HEK293T (cell line): ENCODE measurements at regions not wholly inside any gene's neighbourhood (a gene's known extent, or its start where the extent isn't known, plus 50 kb on each side); places are given as distances from the start of the nearest gene placed in this dataset.

Source experiments
- CTCF ChIA-PET: fragments of 350-600 bp; formaldehyde crosslinking; extraction: SDS; loops from one replicate; lab custom pipeline; 2021; ENCODE audit warnings: antibody characterized with exemption, inconsistent platforms; lab: Yijun Ruan, JAX
- POLR2A ChIA-PET: fragments of 350-600 bp; formaldehyde crosslinking; extraction: SDS; loops from one replicate; lab custom pipeline; 2020; ENCODE audit warnings: antibody characterized with exemption, inconsistent platforms; lab: Yijun Ruan, JAX
- DNase-seq: peaks from one replicate; pipeline ENCODE4 v3.0.0; 2012; ENCODE audit warnings: mixed read lengths; ENCODE audit errors: extremely low spot score
- ARNT ChIP-seq: fragments of 450-650 bp; IDR thresholded peaks from 2 replicates; pipeline ENCODE4 v1.6.1; 2017; ENCODE audit warnings: mild to moderate bottlenecking
- BHLHE40 ChIP-seq: fragments of 450-650 bp; IDR thresholded peaks from 2 replicates; pipeline ENCODE4 v1.6.1; 2016; ENCODE audit warnings: mild to moderate bottlenecking, moderate library complexity, borderline replicate concordance
- CTBP1 ChIP-seq: fragments of 450-650 bp; IDR thresholded peaks from 2 replicates; pipeline ENCODE4 v1.6.1; 2016; ENCODE audit warnings: borderline replicate concordance
- ELF4 ChIP-seq: fragments of 450-650 bp; IDR thresholded peaks from 2 replicates; pipeline ENCODE4 v1.6.1; 2017; ENCODE audit warnings: antibody characterized with exemption
- FOXA1 ChIP-seq: fragments of 450-650 bp; IDR thresholded peaks from 2 replicates; pipeline ENCODE4 v1.6.1; 2016; ENCODE audit warnings: mild to moderate bottlenecking
- FOXK2 ChIP-seq: fragments of 450-650 bp; IDR thresholded peaks from 2 replicates; pipeline ENCODE4 v1.6.1; 2016; ENCODE audit warnings: mild to moderate bottlenecking
- FOXM1 ChIP-seq: fragments of 450-650 bp; IDR thresholded peaks from 2 replicates; pipeline ENCODE4 v1.6.1; 2017; ENCODE audit warnings: mild to moderate bottlenecking, borderline replicate concordance
- HDGF ChIP-seq: fragments of 450-650 bp; IDR thresholded peaks from 2 replicates; pipeline ENCODE4 v1.6.1; 2017; ENCODE audit warnings: antibody characterized with exemption, borderline replicate concordance
- L3MBTL2 ChIP-seq: fragments of 450-650 bp; conservative IDR thresholded peaks from 2 replicates; pipeline ENCODE4 v1.6.1; 2016; ENCODE audit warnings: mild to moderate bottlenecking
- LEF1 ChIP-seq: fragments of 450-650 bp; IDR thresholded peaks from 2 replicates; pipeline ENCODE4 v1.6.1; 2017; ENCODE audit warnings: mild to moderate bottlenecking, borderline replicate concordance
- NFRKB ChIP-seq: fragments of 450-650 bp; IDR thresholded peaks from 2 replicates; pipeline ENCODE4 v1.6.1; 2016; ENCODE audit warnings: mild to moderate bottlenecking, moderate library complexity
- PKNOX1 ChIP-seq: fragments of 450-650 bp; IDR thresholded peaks from 2 replicates; pipeline ENCODE4 v1.6.1; 2016
- SP1 ChIP-seq: fragments of 450-650 bp; IDR thresholded peaks from 2 replicates; pipeline ENCODE4 v1.6.1; 2017
- SUZ12 ChIP-seq: fragments of 450-650 bp; IDR thresholded peaks from 2 replicates; pipeline ENCODE4 v1.6.1; 2016; ENCODE audit warnings: mild to moderate bottlenecking
- TARDBP ChIP-seq: fragments of 450-650 bp; IDR thresholded peaks from 2 replicates; pipeline ENCODE4 v1.6.1; 2016
- ZNF384 ChIP-seq: fragments of 450-650 bp; IDR thresholded peaks from 2 replicates; pipeline ENCODE4 v1.6.1; 2016

DNA sequence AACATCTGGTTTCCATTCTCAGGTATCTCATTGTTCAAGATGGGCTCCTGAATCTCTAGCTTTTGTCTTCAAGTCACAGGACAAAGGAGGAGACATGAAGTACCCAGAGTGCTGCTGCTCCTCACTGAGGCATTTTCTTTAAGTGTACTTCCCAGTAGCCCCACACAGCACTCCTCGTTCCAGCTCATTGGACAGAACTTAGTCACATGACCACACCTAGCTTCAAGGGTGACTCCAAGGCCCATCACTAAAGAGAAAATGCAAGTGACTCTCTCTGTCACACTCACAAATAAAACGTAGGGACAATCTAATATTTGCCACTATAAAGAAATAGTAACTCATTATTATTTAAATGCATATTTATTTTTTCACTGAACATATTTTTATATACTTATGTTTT, 58.3 kb upstream of the NEUROD6 start:
- no peak for DNase-seq
- CTCF ChIA-PET = interaction anchor here (0.7 to 0.9 kb wide), 2 partner anchors 26 to 30 kb away, joined by 4 to 9 read pairs; no protein-coding TSS in a partner anchor

DNA sequence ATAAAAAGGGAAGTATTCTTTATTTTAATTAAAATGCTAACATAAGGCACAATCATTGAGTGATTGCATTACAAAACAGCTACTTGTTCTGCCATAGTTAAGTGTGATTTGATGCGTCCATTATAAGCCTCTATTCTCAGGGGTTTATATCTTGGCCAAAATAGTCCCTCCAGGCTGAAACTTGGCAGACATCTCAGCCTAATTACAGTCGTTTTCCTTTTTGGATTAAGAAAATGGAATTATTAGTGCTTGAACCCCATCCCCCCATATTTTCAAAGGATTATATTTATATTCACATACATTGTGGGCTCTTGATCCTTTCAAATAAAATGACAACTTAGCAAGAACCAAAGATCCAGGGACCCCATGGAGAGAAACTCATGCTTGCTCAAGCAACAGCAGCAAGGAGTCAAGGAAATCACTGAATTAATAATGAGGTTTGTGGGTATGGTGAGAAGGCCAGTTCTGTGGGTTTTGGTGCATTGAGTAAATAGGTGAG, 66.7 kb upstream of the NEUROD6 start:
- DNase-seq = no peak
- TF ChIP-seq SUZ12 = no peak
- TF ChIP-seq L3MBTL2 = no peak
- TF ChIP-seq SP1 = no peak
- TF ChIP-seq PKNOX1 = no peak
- TF ChIP-seq HDGF = no peak
- TF ChIP-seq FOXA1 = no peak
- TF ChIP-seq ARNT = no peak
- no peak for TF ChIP-seq LEF1
- ChIA-PET POLR2A (no interaction called here), CTCF (no interaction called here)

More for the DNA sequence above, 58.3 kb upstream of the NEUROD6 start:
- TF ChIP-seq FOXM1 (no peak), BHLHE40 (no peak), TARDBP (no peak), ARNT (no peak), L3MBTL2 (no peak), ELF4 (no peak), HDGF (no peak)
- POLR2A ChIA-PET = no interaction called here

- TF ChIP-seq CTBP1 (no peak), NFRKB (no peak), FOXA1 (no peak), ZNF384 (no peak), SUZ12 (no peak), SP1 (no peak), PKNOX1 (no peak), FOXK2 (no peak), ELF4 (no peak), ARNT (no peak), BHLHE40 (no peak), LEF1 (no peak), FOXM1 (no peak), HDGF (no peak), L3MBTL2 (no peak), TARDBP (no peak)
- POLR2A ChIA-PET = no interaction called here
- CTCF ChIA-PET = interaction anchor here (1.3 kb wide), 1 partner anchor 286 kb away, joined by 6 read pairs; no protein-coding TSS in a partner anchor
- DNase-seq = no peak
Measured at GRCh38 chr7:31408140-31408729, 67.7 kb upstream of the NEUROD6 start.

GRCh38 chr7:31410265-31410664, 69.7 kb upstream of the NEUROD6 start:
- no peak for TF ChIP-seq SP1
- TF ChIP-seq NFRKB = no peak
- TF ChIP-seq L3MBTL2 = no peak
- TF ChIP-seq HDGF = no peak
- TF ChIP-seq BHLHE40 = no peak
- no peak for TF ChIP-seq ZNF384
- TF ChIP-seq LEF1 = no peak
- no peak for TF ChIP-seq FOXA1
- CTCF ChIA-PET = no interaction called here
- DNase-seq = no peak
- POLR2A ChIA-PET = no interaction called here

GRCh38 chr7:31411416-31411815, 70.9 kb upstream of the NEUROD6 start:
- TF ChIP-seq ARNT (no peak), NFRKB (no peak), L3MBTL2 (no peak), FOXA1 (no peak), FOXK2 (no peak), FOXM1 (no peak), LEF1 (no peak), SUZ12 (no peak), ZNF384 (no peak), TARDBP (no peak), HDGF (no peak), SP1 (no peak), CTBP1 (no peak), PKNOX1 (no peak), ELF4 (no peak), BHLHE40 (no peak)
- no peak for DNase-seq
- CTCF ChIA-PET = no interaction called here
- POLR2A ChIA-PET = interaction anchor here (0.5 kb wide), 1 partner anchor 399 kb away, joined by 4 read pairs; no protein-coding TSS in a partner anchor

- ChIA-PET POLR2A (no interaction called here), CTCF (no interaction called here)
- TF ChIP-seq ELF4 (no peak), L3MBTL2 (no peak), ARNT (no peak), PKNOX1 (no peak), TARDBP (no peak), FOXA1 (no peak), LEF1 (no peak), FOXK2 (no peak), NFRKB (no peak), FOXM1 (no peak), ZNF384 (no peak), CTBP1 (no peak), SP1 (no peak), HDGF (no peak), SUZ12 (no peak), BHLHE40 (no peak)
- DNase-seq = no peak
Measured at GRCh38 chr7:31413766-31414165, 73.2 kb upstream of the NEUROD6 start.
